Skeletal muscle tissue (tissue), 3 donors: ENCODE measurements at regions not wholly inside any gene's neighbourhood (a gene's known extent, or its start where the extent isn't known, plus 50 kb on each side); places are given as distances from the start of the nearest gene placed in this dataset.

Experiments
- H3K27ac ChIP-seq: one replicate; pipeline ENCODE4 v1.7.0; 2013; ENCODE audit warnings: mild to moderate bottlenecking, low read depth, low read length, inconsistent platforms
- H3K27me3 ChIP-seq, 3 donors: one replicate each; pipeline ENCODE4 v1.7.0; 2013; ENCODE audit warnings: low read length in 3 of 3; ENCODE audit not compliant: control insufficient read depth in 3 of 3, insufficient read depth in 3 of 3
- H3K36me3 ChIP-seq, 3 donors: one replicate each; pipeline ENCODE4 v1.7.0; 2013; ENCODE audit warnings: low read length in 3 of 3; ENCODE audit not compliant: control insufficient read depth in 3 of 3, insufficient read depth in 3 of 3
- H3K4me1 ChIP-seq, 3 donors: one replicate each; pipeline ENCODE4 v1.7.0; 2013; ENCODE audit warnings: low read length in 3 of 3, mild to moderate bottlenecking in 3 of 3; ENCODE audit not compliant: control insufficient read depth in 3 of 3, insufficient read depth in 3 of 3
- H3K4me3 ChIP-seq, 3 donors: one replicate each; pipeline ENCODE4 v1.7.0; 2013; ENCODE audit warnings: low read length in 3 of 3
- H3K9ac ChIP-seq, 3 donors: one replicate each; pipeline ENCODE4 v1.7.0; 2013; ENCODE audit warnings: low read length in 3 of 3, mild to moderate bottlenecking in 3 of 3, moderate library complexity in 2 of 3, low read depth in 1 of 3
- H3K9me3 ChIP-seq, 3 donors: one replicate each; pipeline ENCODE4 v1.7.0; 2013; ENCODE audit warnings: low read length in 3 of 3; ENCODE audit not compliant: control insufficient read depth in 3 of 3
- donor health status: Osteomylitis.

DNA sequence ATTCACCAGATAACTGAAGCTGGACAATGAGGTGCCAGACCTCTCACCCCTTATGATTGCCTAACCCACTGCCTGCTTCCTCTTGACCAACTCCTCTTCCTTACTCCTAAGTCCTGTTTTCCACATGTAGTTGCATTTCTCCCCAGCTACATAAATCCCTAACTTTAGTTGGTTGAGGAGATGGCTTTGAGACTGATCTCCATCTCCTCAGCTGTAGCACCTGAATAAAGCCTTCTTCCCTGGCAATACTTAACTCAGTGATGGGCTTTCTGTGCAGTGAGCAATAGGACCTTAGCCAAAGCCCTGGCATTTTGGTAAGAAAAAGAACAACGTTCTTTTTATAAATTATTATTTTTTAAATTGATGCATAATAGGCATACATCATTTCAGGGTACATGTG is 691.1 kb downstream of the MATN1 start:
- Histone ChIP-seq H3K9me3 (no peaks in the 10 kb centered on the region), H3K27me3 (peaks cover 8 to 28% (median 24%) of the 10 kb centered on the region in 3 donors), H3K4me1 (no peaks in the 10 kb centered on the region), H3K9ac (no peak overlapping the region), H3K36me3 (no peaks in the 10 kb centered on the region), H3K27ac (no peak overlapping the region), H3K4me3 (no peak overlapping the region)

GRCh38 chr1:30029677-30030076 is 693.7 kb downstream of the MATN1 start:
- Histone ChIP-seq H3K4me1 (no peaks in the 10 kb centered on the region), H3K27ac (no peak overlapping the region), H3K27me3 (peaks cover 8 to 20% (median 18%) of the 10 kb centered on the region in 3 donors), H3K9ac (no peak overlapping the region), H3K36me3 (no peaks in the 10 kb centered on the region), H3K9me3 (no peaks in the 10 kb centered on the region), H3K4me3 (no peak overlapping the region)

DNA sequence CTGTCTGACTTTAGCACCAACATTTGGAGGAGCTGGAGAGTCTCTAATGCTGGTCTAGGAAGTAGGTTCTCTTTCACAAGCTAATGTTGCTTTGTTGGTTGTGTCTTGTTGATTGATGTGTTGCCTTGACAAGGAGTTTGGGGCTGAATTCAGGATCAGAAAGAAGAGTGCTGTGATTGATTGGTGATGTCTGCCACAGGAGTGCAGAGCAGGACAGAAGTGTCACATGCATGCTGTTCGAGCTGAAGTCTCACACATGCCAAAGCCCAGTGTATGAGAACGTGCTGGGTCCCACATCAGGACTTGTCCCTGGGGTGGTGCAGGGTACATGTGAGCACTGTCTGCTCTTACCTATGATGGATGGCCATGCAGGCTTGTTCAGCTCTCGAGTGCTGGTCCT is 694.4 kb downstream of the MATN1 start:
- Histone ChIP-seq H3K4me1 (no peaks in the 10 kb centered on the region), H3K4me3 (no peak overlapping the region), H3K36me3 (no peaks in the 10 kb centered on the region), H3K9me3 (no peaks in the 10 kb centered on the region), H3K27me3 (peaks cover 8 to 19% (median 17%) of the 10 kb centered on the region in 3 donors), H3K27ac (no peak overlapping the region), H3K9ac (no peak overlapping the region)

DNA sequence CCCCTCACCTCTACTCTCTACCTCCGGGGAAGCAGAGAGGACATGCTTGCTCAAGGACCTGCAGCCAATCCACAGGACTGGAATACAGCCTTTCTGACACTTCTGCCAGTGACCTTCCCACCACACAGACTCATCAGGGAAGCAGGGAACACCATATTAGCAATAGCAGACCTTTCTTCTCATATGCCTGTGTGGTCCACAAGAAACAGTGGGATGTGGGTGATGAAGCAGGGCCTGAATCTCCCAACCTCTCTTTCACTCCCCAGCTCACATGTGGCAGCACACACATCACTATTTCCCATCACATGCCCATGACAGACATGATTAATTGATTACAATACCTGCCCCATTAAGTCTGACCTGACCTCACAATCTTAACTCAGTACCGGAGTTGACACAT is 695.1 kb downstream of the MATN1 start:
- Histone ChIP-seq H3K9me3 (peaks cover 0 to 3% (median 1%) of the 10 kb centered on the region in 3 donors), H3K27ac (no peak overlapping the region), H3K27me3 (peaks cover 4 to 14% (median 14%) of the 10 kb centered on the region in 3 donors), H3K9ac (no peak overlapping the region), H3K4me1 (no peaks in the 10 kb centered on the region), H3K36me3 (no peaks in the 10 kb centered on the region), H3K4me3 (no peak overlapping the region)

DNA sequence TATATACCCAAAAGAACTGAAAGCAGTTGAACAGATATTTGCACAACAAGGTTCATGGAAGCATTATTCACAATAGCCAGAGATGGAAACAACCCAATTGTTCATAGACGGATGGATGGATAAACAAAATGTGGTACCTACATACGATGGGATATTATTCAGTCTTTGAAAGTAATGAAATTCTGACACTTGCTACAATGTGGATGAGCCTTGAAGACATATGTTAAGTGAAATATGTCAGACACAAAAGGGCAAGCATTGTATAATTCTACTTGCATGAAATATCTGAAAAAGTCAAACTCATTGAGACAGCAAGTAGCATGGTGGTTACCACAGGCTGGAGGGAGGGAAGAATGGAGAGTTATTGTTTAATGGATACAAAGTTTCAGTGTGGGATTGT is 696.1 kb downstream of the MATN1 start:
- Histone ChIP-seq H3K27me3 (peaks cover 0 to 12% (median 10%) of the 10 kb centered on the region in 3 donors), H3K36me3 (no peaks in the 10 kb centered on the region), H3K9ac (no peak overlapping the region), H3K27ac (no peak overlapping the region), H3K9me3 (peaks cover 0 to 3% (median 3%) of the 10 kb centered on the region in 3 donors), H3K4me3 (no peak overlapping the region), H3K4me1 (no peaks in the 10 kb centered on the region)

GRCh38 chr1:30024411-30025195 is 698.8 kb downstream of the MATN1 start:
- H3K27me3 ChIP-seq = peaks cover 0 to 12% (median 10%) of the 10 kb centered on the region in 3 donors
- H3K4me1 ChIP-seq = no peaks in the 10 kb centered on the region
- H3K9ac ChIP-seq = no peak overlapping the region
- H3K36me3 ChIP-seq = no peaks in the 10 kb centered on the region
- H3K9me3 ChIP-seq = peaks cover 0 to 3% (median 3%) of the 10 kb centered on the region in 3 donors
- no peak overlapping the region for H3K27ac ChIP-seq
- H3K4me3 ChIP-seq = no peak overlapping the region

GRCh38 chr1:30023339-30024022 is 699.9 kb downstream of the MATN1 start:
- Histone ChIP-seq H3K4me1 (no peaks in the 10 kb centered on the region), H3K9me3 (peaks cover 0 to 3% (median 3%) of the 10 kb centered on the region in 3 donors), H3K27me3 (peaks cover 0 to 12% (median 6%) of the 10 kb centered on the region in 3 donors), H3K4me3 (no peak overlapping the region), H3K9ac (no peak overlapping the region), H3K27ac (no peak overlapping the region), H3K36me3 (no peaks in the 10 kb centered on the region)

DNA sequence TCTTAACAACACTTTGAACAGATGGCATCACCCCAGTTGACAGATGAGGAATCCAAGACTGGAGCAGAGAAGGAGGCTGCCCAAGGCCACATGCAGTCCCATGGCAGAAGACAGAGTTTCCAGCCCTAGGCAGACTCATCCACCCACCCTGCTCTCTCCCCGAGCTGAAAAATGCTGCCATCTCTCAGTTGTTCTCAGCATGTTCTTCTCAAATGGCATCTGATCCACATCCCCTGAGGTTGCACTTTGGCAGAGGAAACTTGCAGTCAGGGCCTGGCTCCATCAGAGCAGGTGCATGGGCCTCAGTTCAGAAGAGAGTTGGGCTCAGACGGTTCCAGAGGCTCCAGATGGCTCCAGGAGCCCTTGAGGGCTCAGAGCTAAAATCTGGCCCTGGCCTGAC is 709.4 kb downstream of the MATN1 start:
- no peaks in the 10 kb centered on the region for H3K9me3 ChIP-seq
- H3K4me1 ChIP-seq = no peaks in the 10 kb centered on the region
- H3K36me3 ChIP-seq = no peaks in the 10 kb centered on the region
- H3K4me3 ChIP-seq = no peak overlapping the region
- no peak overlapping the region for H3K9ac ChIP-seq
- no peak overlapping the region for H3K27ac ChIP-seq
- H3K27me3 ChIP-seq = peaks cover 0 to 14% (median 3%) of the 10 kb centered on the region in 3 donors

- Histone ChIP-seq H3K4me3 (no peak overlapping the region), H3K9me3 (no peaks in the 10 kb centered on the region), H3K36me3 (no peaks in the 10 kb centered on the region), H3K27ac (no peak overlapping the region), H3K27me3 (peaks cover 0 to 14% (median 3%) of the 10 kb centered on the region in 3 donors), H3K9ac (no peak overlapping the region), H3K4me1 (peaks cover 0 to 3% (median 0%) of the 10 kb centered on the region in 3 donors)
These were observed 710.6 kb downstream of the MATN1 start for GRCh38 chr1:30012455-30013440.
